NB4 (cell line): ENCODE measurements at regions not wholly inside any gene's neighbourhood (a gene's known extent, or its start where the extent isn't known, plus 50 kb on each side); places are given as distances from the start of the nearest gene placed in this dataset.

Experiments
- CTCF ChIP-seq: IDR thresholded peaks from one replicate; pipeline ENCODE4 v1.5.1; 2012; ENCODE audit warnings: low read depth, low read length
- POLR2A ChIP-seq: IDR thresholded peaks from 2 replicates; pipeline ENCODE4 v1.6.1; 2011; ENCODE audit warnings: mild to moderate bottlenecking; ENCODE audit not compliant: insufficient read length; ENCODE audit errors: extremely low read depth

- TF ChIP-seq CTCF (no peak), POLR2A (no peak)
Observed at GRCh38 chr12:111161898-111162297, 207.0 kb downstream of the PHETA1 start.
